ENCODE measurements at regions not wholly inside any gene's neighbourhood (a gene's known extent, or its start where the extent isn't known, plus 50 kb on each side); places are given as distances from the start of the nearest gene placed in this dataset.
A peak's percentile ranks its signal among the peaks of the same experiment; 100 is the strongest.

DNA sequence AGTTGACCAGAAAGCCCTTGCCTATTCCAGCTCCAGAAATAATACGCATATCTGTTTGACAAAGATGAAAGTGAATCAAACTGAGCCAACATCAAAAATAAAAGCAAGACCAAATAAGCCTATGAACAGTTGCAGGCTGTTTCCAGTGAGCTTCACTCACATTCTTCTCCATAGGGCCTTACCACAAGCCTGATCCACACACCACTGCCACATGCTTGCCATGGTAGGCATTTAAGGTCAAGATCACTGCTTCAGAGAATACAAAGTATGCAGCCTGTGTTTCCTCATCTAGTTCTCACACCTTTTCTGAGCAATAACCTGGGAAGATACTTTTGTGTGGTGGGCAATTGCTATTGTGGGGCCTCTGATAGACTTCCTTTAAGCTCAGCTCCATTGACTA lies 1060.2 kb downstream of the CDH11 start:
- no peak overlapping the region for H3K27ac ChIP-seq
- TF ChIP-seq, protein P1, sequence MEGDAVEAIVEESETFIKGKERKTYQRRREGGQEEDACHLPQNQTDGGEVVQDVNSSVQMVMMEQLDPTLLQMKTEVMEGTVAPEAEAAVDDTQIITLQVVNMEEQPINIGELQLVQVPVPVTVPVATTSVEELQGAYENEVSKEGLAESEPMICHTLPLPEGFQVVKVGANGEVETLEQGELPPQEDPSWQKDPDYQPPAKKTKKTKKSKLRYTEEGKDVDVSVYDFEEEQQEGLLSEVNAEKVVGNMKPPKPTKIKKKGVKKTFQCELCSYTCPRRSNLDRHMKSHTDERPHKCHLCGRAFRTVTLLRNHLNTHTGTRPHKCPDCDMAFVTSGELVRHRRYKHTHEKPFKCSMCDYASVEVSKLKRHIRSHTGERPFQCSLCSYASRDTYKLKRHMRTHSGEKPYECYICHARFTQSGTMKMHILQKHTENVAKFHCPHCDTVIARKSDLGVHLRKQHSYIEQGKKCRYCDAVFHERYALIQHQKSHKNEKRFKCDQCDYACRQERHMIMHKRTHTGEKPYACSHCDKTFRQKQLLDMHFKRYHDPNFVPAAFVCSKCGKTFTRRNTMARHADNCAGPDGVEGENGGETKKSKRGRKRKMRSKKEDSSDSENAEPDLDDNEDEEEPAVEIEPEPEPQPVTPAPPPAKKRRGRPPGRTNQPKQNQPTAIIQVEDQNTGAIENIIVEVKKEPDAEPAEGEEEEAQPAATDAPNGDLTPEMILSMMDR (conservative IDR thresholded peaks at IDR 0.05) = no peak
- no peak for TF ChIP-seq ZFX (IDR thresholded peaks at IDR 0.05)

DNA sequence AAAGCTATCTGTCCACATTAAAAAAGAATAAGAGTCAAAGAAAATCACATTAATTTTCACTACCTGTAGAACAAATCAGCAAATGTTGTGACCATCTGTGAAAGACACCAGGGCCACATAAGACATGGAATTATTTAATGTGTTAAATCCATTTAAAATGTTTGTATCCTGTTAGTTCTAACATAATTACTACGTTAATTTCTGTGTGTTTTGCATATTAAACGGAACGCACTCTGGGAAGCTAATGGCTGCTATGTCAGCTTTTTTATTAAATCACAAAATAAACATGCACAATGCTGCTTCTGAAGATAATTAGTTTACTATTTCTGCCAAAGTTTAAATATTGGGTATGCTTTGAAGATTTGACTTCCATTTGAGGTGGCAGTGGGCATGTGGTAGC lies 1061.2 kb downstream of the CDH11 start:
- no peak overlapping the region for H3K27ac ChIP-seq
- TF ChIP-seq, protein P1 (conservative IDR thresholded peaks at IDR 0.05) = no peak
- no peak for TF ChIP-seq ZFX (IDR thresholded peaks at IDR 0.05)

DNA sequence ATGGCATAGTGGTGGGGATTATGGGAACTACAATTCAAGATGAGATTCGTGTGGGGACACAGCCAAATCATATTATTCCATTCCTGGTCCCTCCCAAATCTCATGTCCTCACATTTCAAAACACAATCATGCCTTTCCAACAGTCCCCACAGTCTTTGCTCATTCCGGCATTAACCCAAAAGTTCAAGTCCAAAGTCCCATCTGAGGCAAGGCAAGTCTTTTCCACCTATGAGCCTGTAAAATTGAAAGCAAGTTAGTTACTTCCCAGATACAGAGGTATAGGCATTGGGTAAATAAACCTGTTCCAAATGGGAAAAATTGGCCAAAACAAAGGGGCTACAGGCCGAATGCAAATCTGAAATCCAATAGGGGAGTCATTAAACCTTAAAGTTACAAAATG lies 1063.2 kb downstream of the CDH11 start:
- no peak for TF ChIP-seq ZFX (IDR thresholded peaks at IDR 0.05)
- TF ChIP-seq, protein P1 (conservative IDR thresholded peaks at IDR 0.05) = no peak
- no peak overlapping the region for H3K27ac ChIP-seq

DNA sequence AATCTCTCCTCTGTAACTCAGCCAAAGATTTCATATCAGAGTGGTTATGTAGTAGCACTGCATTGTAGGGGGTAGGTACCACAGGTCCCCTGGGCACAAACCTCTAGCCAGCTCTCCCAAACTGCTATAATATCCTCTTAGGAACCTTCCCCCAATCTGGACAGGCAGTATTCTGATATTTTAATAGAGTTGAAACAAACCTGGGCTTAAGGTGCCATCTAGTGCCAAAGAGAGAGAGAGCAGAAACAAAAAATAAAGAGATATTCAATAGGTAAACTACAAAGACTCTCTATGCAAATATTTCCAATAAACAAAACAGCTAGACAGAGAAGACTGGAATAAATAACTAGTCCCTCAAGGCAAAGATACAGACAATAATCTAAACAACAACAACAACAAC lies 1070.0 kb downstream of the CDH11 start:
- no peak overlapping the region for H3K27ac ChIP-seq
- TF ChIP-seq, protein P1 (conservative IDR thresholded peaks at IDR 0.05) = peak; percentile 53
- TF ChIP-seq ZFX (IDR thresholded peaks at IDR 0.05) = no peak

DNA sequence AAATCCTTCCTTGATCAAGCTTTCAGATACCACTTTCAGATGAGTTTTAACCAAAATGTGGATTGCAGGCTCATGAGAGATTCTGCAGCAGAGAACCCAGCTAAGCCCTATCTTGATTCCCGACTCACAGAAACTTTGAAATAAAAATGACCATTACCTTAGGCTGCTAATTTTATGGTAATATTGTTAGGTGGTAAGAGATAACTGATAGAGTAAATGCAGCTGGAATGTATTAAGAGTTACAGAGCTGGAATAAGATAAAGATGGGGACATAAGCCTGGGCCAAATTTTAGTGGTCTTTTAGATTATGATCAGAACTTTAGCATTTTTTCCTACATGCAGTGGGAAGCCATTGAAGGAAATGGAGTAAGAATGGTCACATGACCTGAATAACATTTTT lies 1074.0 kb downstream of the CDH11 start:
- H3K27ac ChIP-seq = no peak overlapping the region
- TF ChIP-seq ZFX (IDR thresholded peaks at IDR 0.05) = no peak
- TF ChIP-seq, protein P1 (conservative IDR thresholded peaks at IDR 0.05) = no peak

DNA sequence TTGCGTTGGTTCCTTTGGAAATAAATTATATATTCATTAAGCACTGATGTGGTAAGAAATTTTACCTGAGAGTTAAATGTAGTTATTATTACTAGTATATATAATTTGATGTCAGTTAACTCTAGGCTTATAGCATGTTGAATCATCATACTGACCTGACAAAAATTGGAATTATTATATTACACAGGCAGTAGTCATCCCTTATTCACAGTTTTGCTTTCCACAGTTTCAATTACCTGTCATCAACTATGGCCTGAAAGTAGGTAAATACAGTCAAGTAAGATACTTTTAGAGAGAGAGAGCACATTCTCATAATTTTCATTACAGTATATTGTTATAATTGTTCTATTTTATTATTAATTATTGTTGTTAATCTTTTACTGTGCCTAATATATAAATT lies 1074.7 kb downstream of the CDH11 start:
- TF ChIP-seq ZFX (IDR thresholded peaks at IDR 0.05) = no peak
- TF ChIP-seq, protein P1 (conservative IDR thresholded peaks at IDR 0.05) = no peak
- no peak overlapping the region for H3K27ac ChIP-seq

DNA sequence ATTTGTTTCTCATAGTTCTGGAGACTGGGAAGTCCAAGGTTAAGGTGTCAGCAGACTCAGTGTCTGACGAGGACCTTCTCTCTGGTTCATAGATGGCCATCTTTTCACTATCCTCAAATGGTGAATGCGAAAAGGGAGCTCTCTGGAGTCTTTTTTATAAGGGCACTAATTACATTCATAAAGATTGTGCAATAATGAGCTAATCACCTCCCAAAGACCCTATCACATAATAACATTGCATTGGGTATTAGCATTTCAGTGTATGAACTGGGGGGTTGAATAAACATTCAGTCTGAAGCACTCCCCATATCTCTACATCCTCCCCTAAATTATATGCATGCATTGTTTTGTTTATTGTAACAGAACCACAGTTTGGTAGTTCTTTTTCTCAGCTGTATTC lies 1086.5 kb downstream of the CDH11 start:
- no peak for TF ChIP-seq ZFX (IDR thresholded peaks at IDR 0.05)
- TF ChIP-seq, protein P1 (conservative IDR thresholded peaks at IDR 0.05) = no peak
- H3K27ac ChIP-seq = no peak overlapping the region

All from C4-2B (cell line).